ENCODE measurements at regions not wholly inside any gene's neighbourhood (a gene's known extent, or its start where the extent isn't known, plus 50 kb on each side); places are given as distances from the start of the nearest gene placed in this dataset.

- no peak for TF ChIP-seq SIN3A (IDR thresholded peaks at IDR 0.05; ENCODE audit: borderline replicate concordance, insufficient read depth, low read length)
- no peak for TF ChIP-seq TAF1 (IDR thresholded peaks at IDR 0.05; ENCODE audit: borderline replicate concordance, insufficient read depth, low read length)
- no peak for TF ChIP-seq POLR2AphosphoS5 (IDR thresholded peaks at IDR 0.05; ENCODE audit: low read depth, low read length)
- no peak for TF ChIP-seq REST (IDR thresholded peaks at IDR 0.05; ENCODE audit: insufficient read depth in 1 of 2, low read depth in 2 of 2, low read length in 2 of 2)
- no peak for TF ChIP-seq FOXP2 (optimal IDR thresholded peaks at IDR 0.05; ENCODE audit: borderline replicate concordance, extremely low read depth, extremely low read length, insufficient read depth)
Measured at GRCh38 chr1:64318428-64318827, 115.0 kb downstream of the UBE2U start.

GRCh38 chr1:64320007-64320406 lies 116.6 kb downstream of the UBE2U start:
- TF ChIP-seq TAF1 (IDR thresholded peaks at IDR 0.05; ENCODE audit: borderline replicate concordance, insufficient read depth, low read length) (no peak), REST (IDR thresholded peaks at IDR 0.05; ENCODE audit: insufficient read depth in 1 of 2, low read depth in 2 of 2, low read length in 2 of 2) (no peak), SIN3A (IDR thresholded peaks at IDR 0.05; ENCODE audit: borderline replicate concordance, insufficient read depth, low read length) (no peak), POLR2AphosphoS5 (IDR thresholded peaks at IDR 0.05; ENCODE audit: low read depth, low read length) (no peak), FOXP2 (optimal IDR thresholded peaks at IDR 0.05; ENCODE audit: borderline replicate concordance, extremely low read depth, extremely low read length, insufficient read depth) (no peak)

GRCh38 chr1:64320470-64320869 lies 117.0 kb downstream of the UBE2U start:
- TF ChIP-seq TAF1 (IDR thresholded peaks at IDR 0.05; ENCODE audit: borderline replicate concordance, insufficient read depth, low read length) (no peak), REST (IDR thresholded peaks at IDR 0.05; ENCODE audit: insufficient read depth in 1 of 2, low read depth in 2 of 2, low read length in 2 of 2) (no peak), FOXP2 (optimal IDR thresholded peaks at IDR 0.05; ENCODE audit: borderline replicate concordance, extremely low read depth, extremely low read length, insufficient read depth) (no peak), POLR2AphosphoS5 (IDR thresholded peaks at IDR 0.05; ENCODE audit: low read depth, low read length) (no peak), SIN3A (IDR thresholded peaks at IDR 0.05; ENCODE audit: borderline replicate concordance, insufficient read depth, low read length) (no peak)

GRCh38 chr1:64320922-64321614 lies 117.6 kb downstream of the UBE2U start:
- TF ChIP-seq SIN3A (IDR thresholded peaks at IDR 0.05; ENCODE audit: borderline replicate concordance, insufficient read depth, low read length) = no peak
- TF ChIP-seq TAF1 (IDR thresholded peaks at IDR 0.05; ENCODE audit: borderline replicate concordance, insufficient read depth, low read length) = no peak
- no peak for TF ChIP-seq FOXP2 (optimal IDR thresholded peaks at IDR 0.05; ENCODE audit: borderline replicate concordance, extremely low read depth, extremely low read length, insufficient read depth)
- TF ChIP-seq POLR2AphosphoS5 (IDR thresholded peaks at IDR 0.05; ENCODE audit: low read depth, low read length) = no peak
- TF ChIP-seq REST (IDR thresholded peaks at IDR 0.05; ENCODE audit: insufficient read depth in 1 of 2, low read depth in 2 of 2, low read length in 2 of 2) = no peak
